HepG2 (cell line): ENCODE measurements at regions not wholly inside any gene's neighbourhood (a gene's known extent, or its start where the extent isn't known, plus 50 kb on each side); places are given as distances from the start of the nearest gene placed in this dataset.

Source experiments
- AGO2 ChIP-seq: fragments of 200-400 bp; formaldehyde crosslinking; optimal IDR thresholded peaks from 2 replicates; pipeline ENCODE3; 2017; ENCODE audit warnings: mild to moderate bottlenecking, low read depth, low read length, moderate library complexity
- ARID5B ChIP-seq: IDR thresholded peaks from 2 replicates; pipeline ENCODE4 v1.4.0; 2020; ENCODE audit warnings: mild to moderate bottlenecking, missing genetic modification reagents
- CEBPB ChIP-seq: IDR thresholded peaks from 2 replicates; pipeline ENCODE4 v1.6.1; 2011; ENCODE audit warnings: low read depth, low read length, improper control_type of control experiment, borderline replicate concordance
- GATAD2A ChIP-seq: IDR thresholded peaks from 2 replicates; pipeline ENCODE4 v1.6.1; 2016
- HNF4G ChIP-seq, 2 experiments: sonication (generic) in 1 of 2; formaldehyde crosslinking in 1 of 2; IDR thresholded peaks; 2 replicates each; pipeline versions ENCODE4 v1.4.0 to v1.6.1; 2011 to 2020; ENCODE audit warnings: borderline replicate concordance in 2 of 2, low read depth in 2 of 2, mild to moderate bottlenecking in 2 of 2, low read length in 1 of 2, missing genetic modification reagents in 1 of 2, moderate library complexity in 1 of 2
- HOXA5 ChIP-seq: sonication (generic); formaldehyde crosslinking; IDR thresholded peaks from 2 replicates; pipeline ENCODE4 v1.4.0; 2020; ENCODE audit warnings: missing genetic modification reagents
- MTF1 ChIP-seq: sonication (generic); formaldehyde crosslinking; IDR thresholded peaks from 2 replicates; pipeline ENCODE4 v1.5.0; 2020; ENCODE audit warnings: missing genetic modification reagents
- NCOR1 ChIP-seq: fragments of 200-600 bp; sonication (generic); IDR thresholded peaks from 2 replicates; pipeline ENCODE4 v1.7.0; 2017; ENCODE audit warnings: antibody characterized with exemption, low read length, borderline replicate concordance
- NR1H2 ChIP-seq: sonication (generic); formaldehyde crosslinking; IDR thresholded peaks from 2 replicates; pipeline ENCODE4 v1.8.1; 2022; ENCODE audit warnings: low read depth, missing genetic modification reagents, borderline replicate concordance
- RFX5 ChIP-seq: IDR thresholded peaks from 2 replicates; pipeline ENCODE4 v1.6.1; 2011; ENCODE audit warnings: low read depth, low read length, improper control_type of control experiment
- ZBTB10 ChIP-seq: sonication (generic); formaldehyde crosslinking; IDR thresholded peaks from 2 replicates; pipeline ENCODE4 v1.4.0; 2020; ENCODE audit warnings: missing genetic modification reagents, borderline replicate concordance
- ZBTB20 ChIP-seq: sonication (generic); formaldehyde crosslinking; IDR thresholded peaks from 2 replicates; pipeline ENCODE4 v1.8.1; 2023; ENCODE audit warnings: missing genetic modification reagents, low read depth, mild to moderate bottlenecking, borderline replicate concordance
- ZNF160 ChIP-seq: sonication (generic); formaldehyde crosslinking; IDR thresholded peaks from 2 replicates; pipeline ENCODE4 v1.8.0; 2022; ENCODE audit warnings: mild to moderate bottlenecking, inconsistent platforms, missing genetic modification reagents

GRCh38 chr10:70991140-70992124, 103.1 kb upstream of the PCBD1 start (continued):
- TF ChIP-seq ZBTB20 (0 out of 2 replicates have a peak, but pooled peaks have one; percentile 54), CEBPB (peak; percentile 77; the same call in 1 of the 2 replicates), NR1H2 (CRISPR knock-in tag) (no peak), HOXA5 (CRISPR knock-in tag) (no peak), ZNF160 (no peak), ARID5B (peak; percentile 40), AGO2 (no peak), HNF4G (IDR thresholded peaks at IDR 0.05; ENCODE audit: borderline replicate concordance, low read depth, low read length) (peak; percentile 72), HNF4G (CRISPR knock-in tag; IDR thresholded peaks at IDR 0.05; ENCODE audit: borderline replicate concordance, low read depth) (no peak), ZBTB10 (CRISPR knock-in tag) (no peak), RFX5 (no peak), GATAD2A (CRISPR knock-in tag) (0 out of 2 replicates have a peak, but pooled peaks have one; percentile 19), NCOR1 (0 out of 2 replicates have a peak, but pooled peaks have one; percentile 24), MTF1 (CRISPR knock-in tag) (no peak)
